ENCODE measurements at regions not wholly inside any gene's neighbourhood (a gene's known extent, or its start where the extent isn't known, plus 50 kb on each side); places are given as distances from the start of the nearest gene placed in this dataset.

- DNase-seq (ENCODE audit: low read depth in 2 of 2): no peak
These were observed 64.0 kb upstream of the GK2 start for GRCh38 chr4:79472036-79472435.

- no peak for DNase-seq (ENCODE audit: low read depth in 2 of 2)
These were observed 63.3 kb upstream of the GK2 start for GRCh38 chr4:79471309-79471708.

- DNase-seq (ENCODE audit: low read depth in 2 of 2): peak in 1 of 2 donors; percentile 3
These were observed 59.4 kb upstream of the GK2 start for GRCh38 chr4:79467246-79467932.

GRCh38 chr4:79466621-79467020 is 58.6 kb upstream of the GK2 start:
- no peak for DNase-seq (ENCODE audit: low read depth in 2 of 2)

Data from dermis microvascular lymphatic vessel endothelial cell (primary cell).